Activated CD4-positive, CD25-positive, alpha-beta regulatory T cell treated with anti-CD3 and anti-CD28 coated beads, Interleukin-2, amount 50 U/mL, for 24 hours (primary cell): ENCODE measurements at regions not wholly inside any gene's neighbourhood (a gene's known extent, or its start where the extent isn't known, plus 50 kb on each side); places are given as distances from the start of the nearest gene placed in this dataset.

Experiments used
- ATAC-seq, 2 donors: fragments of 150-1000 bp; cut with Tn5 transposase; one replicate each; pipeline ENCODE4 v1.10.0; 2021; ENCODE audit warnings: mild to moderate bottlenecking in 1 of 2, moderate library complexity in 1 of 2

- no peak for ATAC-seq
Measured at GRCh38 chr20:57004951-57005933, 261.2 kb downstream of the BMP7 start.

DNA sequence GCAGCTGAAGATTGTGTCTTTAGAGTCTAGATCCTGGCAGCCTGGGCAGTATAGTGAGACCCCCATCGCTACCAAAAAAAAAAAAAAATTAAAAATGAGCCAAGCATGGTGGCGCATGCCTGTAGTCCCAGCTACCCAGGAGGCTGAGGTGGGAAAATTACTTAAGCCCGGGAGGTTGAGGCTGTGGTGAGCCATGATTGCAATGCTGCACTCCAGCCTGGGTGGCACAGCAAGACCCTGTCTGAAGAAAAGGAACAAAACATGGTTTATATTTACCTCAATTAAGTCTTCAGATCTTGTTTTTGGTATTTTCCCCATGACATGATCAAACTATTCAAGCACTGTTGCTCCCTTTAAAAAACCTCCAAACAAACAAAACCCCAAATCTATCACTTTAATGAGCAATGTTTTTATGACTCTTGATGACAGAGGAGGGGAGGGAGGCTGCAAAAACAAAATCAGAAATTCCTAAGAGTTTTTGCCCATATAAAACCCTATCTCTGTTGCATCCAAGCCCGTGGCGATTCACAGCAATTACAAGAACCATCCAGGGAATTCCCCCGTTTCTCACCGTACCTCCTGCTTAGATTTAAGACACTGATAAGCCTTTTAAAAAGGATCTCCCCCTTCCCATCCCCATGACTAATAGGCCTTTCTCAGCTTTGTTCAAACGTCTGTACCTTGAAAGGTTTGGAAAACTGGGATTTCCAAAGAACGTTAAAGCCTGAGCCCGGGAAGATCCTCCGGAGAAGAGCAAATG lies 259.9 kb downstream of the BMP7 start:
- ATAC-seq = no peak

GRCh38 chr20:57007171-57007540 lies 259.3 kb downstream of the BMP7 start:
- no peak for ATAC-seq

DNA sequence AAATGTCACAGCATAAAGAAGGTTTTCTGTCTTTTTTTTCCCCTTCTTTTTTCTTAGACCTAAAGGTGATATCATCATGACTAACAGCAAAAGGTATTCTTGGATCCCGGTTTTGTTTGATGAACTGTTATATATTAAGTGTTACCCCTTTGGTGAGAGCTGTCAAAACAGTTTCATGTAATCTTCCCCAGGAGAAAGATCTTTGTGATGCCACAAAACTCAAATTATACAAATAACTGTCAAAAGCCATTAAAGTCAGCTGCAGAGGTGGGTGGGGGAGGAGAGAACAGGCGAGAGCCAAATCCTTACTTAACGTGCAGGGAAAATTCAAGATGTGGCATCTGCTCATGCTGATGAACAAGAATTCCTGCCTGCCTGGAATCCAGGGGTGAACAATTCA lies 258.2 kb downstream of the BMP7 start:
- ATAC-seq = no peak

DNA sequence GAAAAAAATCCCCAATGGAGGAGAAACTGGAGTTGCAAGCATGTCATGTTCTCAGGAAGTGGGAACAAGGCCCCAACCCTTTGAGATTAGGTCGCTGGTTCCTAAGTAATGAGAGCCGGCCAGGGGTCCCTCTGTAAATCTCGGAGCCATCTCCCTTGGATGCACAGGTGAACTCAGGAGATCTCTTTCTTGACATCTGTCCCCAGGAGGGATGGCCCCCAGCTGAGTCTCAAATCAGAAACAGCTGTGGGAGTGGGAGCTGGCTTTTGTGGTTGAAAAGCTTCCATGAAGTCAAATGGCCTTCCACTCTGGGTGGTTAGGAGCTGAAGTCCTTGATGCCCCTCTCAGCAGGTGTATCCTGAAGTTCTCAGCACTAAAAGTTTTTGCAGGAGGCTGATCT lies 257.1 kb downstream of the BMP7 start:
- ATAC-seq = no peak

DNA sequence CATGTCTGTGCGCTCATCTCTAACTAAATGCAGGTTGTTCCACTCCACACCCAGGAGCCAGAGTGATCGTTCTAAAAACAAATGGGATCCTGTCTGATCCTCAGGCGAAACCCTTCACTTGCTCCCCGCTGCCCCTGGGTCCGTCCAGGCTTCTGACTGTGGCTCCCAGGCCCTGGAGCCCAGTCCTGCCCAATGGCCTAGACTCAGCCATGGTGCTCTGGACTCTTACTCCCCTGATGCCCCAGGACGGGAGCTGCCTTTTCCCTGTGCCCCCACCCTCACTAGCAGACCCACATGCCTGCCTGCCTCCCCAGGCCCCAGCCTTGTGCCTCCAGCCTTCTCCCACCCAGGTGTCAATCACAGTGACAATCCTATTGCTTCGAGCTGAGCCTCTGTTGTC lies 256.7 kb downstream of the BMP7 start:
- ATAC-seq = no peak

DNA sequence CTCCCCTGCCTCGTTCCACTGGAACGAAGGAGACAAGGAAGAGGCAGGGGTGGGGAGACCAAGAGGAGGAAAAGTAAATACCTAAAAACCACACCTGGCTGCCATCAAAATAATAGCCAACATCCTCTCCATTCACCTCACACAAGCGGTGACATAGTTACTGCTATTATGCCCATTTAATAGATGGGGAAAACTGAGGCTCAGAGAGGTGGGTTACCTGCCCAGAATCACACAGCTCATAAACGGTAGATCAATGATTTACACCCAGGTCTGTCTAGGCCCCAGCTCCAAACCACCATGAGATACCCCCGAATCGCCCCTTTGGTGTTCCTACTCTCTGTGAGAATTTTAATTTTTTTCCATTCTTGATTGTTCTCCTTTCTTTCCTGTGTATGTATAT lies 253.8 kb downstream of the BMP7 start:
- ATAC-seq = no peak

DNA sequence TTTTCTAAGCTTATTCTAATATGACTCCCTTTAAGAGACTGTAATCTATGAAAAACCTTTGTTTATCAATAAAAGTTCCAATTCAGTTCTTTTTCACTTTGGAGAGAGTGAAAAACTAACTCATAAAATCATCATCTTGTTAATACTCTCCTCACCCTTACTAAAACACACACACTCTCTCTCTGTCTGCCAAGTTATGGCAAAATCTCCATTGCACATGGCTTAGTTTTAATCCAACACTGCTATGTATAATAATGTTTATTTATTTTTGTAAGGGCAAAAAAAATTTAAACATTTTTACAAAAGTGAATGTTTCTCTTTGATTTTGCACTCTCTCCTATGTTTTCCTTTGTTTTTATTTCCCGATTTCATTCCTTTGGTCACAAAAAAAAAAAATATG lies 253.2 kb downstream of the BMP7 start:
- no peak for ATAC-seq

- ATAC-seq = no peak
Measured at GRCh38 chr20:57013741-57014140, 252.7 kb downstream of the BMP7 start.

DNA sequence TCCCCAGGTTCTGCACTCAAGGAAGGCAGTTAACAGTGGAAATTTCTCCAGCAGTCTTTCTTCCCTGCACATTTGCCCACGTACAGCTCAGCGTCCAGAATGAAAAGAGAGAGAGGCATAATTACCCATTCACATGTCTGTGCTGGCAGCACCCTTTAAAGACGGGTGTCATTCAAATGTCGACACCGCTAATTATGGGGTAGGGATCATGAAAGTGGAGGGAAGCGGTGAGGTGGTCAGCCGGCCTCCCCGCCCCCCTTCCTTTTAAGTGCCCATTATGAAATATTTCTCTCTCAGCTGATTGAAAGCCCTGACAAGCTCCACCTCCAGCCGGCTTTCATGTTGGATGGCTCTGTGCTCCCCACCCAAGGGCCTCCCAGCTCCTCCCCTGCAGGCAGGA lies 246.1 kb downstream of the BMP7 start:
- no peak for ATAC-seq

DNA sequence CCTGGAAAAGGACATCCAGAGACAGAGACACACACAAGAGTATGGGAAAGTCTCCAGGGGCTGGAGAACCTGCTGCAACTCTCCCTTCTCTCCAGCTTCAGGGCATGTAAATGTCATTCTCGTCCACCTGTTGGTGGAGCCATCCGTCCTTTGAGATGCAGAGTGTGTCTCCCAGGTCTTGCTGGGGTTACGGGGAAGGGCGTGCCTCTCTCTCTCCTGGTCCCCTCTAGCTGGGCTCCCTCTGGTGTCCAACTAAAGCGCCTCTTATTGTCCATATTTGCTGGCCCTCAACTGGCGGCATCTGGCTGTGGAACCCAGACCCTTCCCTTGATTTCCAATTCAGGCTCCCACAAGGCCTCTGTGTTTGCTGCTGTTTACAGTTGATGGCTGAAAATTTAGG lies 244.1 kb downstream of the BMP7 start:
- ATAC-seq = no peak

- ATAC-seq = no peak
Measured at GRCh38 chr20:57023007-57023406, 243.4 kb downstream of the BMP7 start.

DNA sequence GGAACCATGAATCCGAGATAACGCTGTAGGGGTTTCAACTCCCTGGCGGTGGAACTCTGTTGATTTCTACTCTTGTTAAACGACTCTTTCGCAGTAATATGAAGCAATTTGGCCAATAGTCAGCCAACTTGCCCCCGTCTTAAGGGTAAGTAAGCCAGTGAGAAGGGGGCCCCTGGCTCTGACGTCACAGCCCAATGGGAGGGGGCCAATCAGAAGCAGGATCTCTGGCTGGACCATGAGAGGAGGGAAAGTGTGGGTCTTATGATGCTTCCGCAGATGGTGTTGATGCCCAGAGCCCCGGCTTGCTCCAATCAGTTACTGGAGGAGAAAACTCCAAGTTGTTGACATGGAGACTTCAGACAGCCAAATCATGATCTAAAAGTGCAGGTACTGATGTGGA lies 242.4 kb downstream of the BMP7 start:
- ATAC-seq = no peak

DNA sequence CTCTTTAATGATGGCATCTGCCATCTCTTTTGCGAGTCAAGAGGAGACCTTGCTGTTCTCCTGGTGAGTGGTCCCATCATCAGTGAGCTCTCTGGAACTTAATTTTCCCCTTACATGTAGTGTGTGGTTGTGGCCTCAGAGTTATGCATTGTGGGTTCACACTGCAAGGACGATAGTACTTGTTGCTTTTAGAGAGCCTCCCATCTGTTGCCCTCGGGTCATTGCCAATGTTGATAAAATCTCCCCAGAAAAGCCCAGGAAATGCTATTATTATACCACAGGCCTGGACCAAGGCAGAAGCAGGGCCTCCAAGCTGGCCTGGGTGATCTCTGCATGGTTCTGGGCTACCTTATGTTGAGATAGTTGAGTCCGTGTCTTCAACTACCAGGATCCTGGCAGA lies 241.6 kb downstream of the BMP7 start:
- no peak for ATAC-seq

DNA sequence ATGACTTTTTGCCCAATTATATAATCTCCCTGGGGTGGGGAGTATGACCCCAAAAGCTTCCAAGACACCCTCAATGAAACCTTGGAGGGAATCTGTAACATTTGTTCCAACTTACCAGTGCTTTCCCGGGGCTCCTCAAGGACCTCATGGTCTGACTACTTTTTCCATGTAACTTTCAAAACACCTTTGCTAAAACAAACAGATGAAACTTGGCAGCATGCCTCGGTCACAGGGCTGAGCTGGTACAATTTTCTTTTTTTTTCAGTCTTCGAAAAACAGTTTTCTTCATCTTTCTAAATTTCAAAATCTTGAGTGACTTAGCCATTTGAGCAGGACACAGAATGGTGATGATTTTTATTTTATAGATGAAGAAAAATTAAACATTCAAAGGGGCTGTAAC lies 241.2 kb downstream of the BMP7 start:
- no peak for ATAC-seq

- no peak for ATAC-seq
Measured at GRCh38 chr20:57025666-57026224, 240.7 kb downstream of the BMP7 start.

- no peak for ATAC-seq
Measured at GRCh38 chr20:57027777-57028176, 238.7 kb downstream of the BMP7 start.

GRCh38 chr20:57030611-57031600 lies 235.5 kb downstream of the BMP7 start:
- ATAC-seq = no peak

DNA sequence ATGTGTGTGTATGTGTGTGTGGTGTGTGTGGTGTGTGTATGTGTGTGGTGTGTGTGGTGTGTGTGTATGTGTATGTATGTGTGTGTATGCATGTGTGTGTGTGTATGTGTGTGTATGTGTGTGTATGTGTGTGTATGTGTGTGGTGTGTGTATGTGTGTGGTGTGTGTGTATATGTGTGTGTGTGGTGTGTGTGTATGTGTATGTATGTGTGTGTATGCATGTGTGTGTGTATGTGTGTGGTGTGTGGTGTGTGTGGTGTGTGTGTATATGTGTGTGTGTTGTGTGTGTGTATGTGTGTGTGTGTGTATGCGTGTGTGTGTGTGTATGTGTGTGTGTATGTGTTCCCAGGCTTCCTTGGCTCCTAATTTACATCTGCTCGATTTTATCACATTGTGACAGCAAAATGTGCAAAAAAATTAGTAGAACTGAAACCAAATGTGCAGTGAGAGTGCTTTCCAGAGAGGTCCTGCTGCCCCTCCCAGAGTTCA lies 234.5 kb downstream of the BMP7 start:
- ATAC-seq = no peak

- no peak for ATAC-seq
Measured at GRCh38 chr20:57032847-57033246, 233.6 kb downstream of the BMP7 start.

DNA sequence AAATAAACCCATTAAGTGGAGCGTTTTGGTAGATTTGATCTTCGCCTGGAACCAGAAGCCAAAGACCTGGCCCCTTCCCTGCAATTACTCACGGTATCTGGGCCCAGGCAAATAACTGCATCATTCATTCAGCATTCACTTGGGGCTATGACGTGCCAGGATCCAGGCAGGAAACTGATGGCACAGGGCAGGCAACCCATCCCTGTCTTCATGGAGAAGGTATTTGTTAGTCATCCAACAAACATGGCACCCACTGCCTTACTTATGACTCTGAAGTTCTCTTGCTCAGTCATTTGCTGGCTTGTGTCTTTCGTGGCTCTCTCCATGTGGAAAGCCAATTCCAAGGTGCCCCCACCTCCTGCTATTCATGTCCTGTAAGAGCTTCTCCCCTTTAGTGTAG lies 232.4 kb downstream of the BMP7 start:
- no peak for ATAC-seq

DNA sequence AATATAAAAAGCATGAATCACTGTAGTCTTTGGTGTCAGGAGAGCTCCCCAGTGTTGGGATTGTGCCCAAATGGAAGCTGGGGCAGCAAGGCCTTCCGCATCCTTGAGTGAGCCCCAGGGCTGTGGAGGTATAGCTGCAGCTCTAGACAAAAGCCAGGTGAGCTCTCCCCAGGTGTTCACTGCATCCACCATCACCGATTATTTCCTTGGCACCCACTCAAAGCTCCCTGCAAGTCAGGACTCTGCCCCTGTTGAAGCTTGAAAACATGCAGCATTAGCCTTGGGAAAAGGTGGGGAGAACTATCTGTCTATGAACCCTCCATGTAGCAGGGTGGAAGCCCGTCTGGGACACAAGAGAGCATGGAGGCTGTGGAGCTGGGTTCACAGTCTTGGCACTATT lies 228.8 kb downstream of the BMP7 start:
- ATAC-seq = no peak
